ENCODE measurements at regions not wholly inside any gene's neighbourhood (a gene's known extent, or its start where the extent isn't known, plus 50 kb on each side); places are given as distances from the start of the nearest gene placed in this dataset.
"Not testable (repeated sequence)": the region's sequence is repeated elsewhere in the genome, so short reads cannot be mapped to it uniquely, and the experiment has no call there.

GRCh38 chr12:75820848-75821578, 210.6 kb downstream of the PHLDA1 start:
- ATAC-seq (peak; percentile 84), DNase-seq (ENCODE audit: missing footprints) (peak; percentile 56)
- intact Hi-C loops (cut with DNase I): no loop called here

DNA sequence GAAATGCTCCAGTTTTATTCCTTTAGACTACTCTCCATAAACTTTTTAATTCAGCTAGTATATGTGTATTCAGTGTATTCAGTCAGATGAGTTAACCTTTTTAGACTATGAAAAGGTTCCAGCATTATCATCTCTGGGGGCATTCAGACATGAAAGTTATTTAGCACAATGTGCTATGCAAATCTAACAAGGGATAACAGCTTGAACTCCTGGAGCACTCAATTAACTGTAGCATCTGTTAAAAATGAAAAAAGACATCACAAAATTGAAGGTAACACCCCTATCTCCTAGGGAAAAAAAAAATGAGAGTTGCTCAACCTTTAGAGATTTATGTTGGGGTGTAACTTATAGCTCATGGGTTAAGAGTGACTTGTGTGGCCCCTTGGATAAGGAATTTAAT, 211.5 kb downstream of the PHLDA1 start:
- ATAC-seq (no peak), DNase-seq (ENCODE audit: missing footprints) (no peak)
- intact Hi-C loops (cut with DNase I): no loop called here

GRCh38 chr12:75819512-75819911, 212.1 kb downstream of the PHLDA1 start:
- ATAC-seq (no peak), DNase-seq (ENCODE audit: missing footprints) (no peak)
- intact Hi-C loops (cut with DNase I): loop anchor here (5.0 kb wide), 1 partner anchor 213 kb away; the partner anchor contains the start of gene PHLDA1

GRCh38 chr12:75818863-75819262, 212.7 kb downstream of the PHLDA1 start:
- ATAC-seq (no peak), DNase-seq (ENCODE audit: missing footprints) (no peak)
- intact Hi-C loops (cut with DNase I): loop anchor here (5.0 kb wide), 1 partner anchor 213 kb away; the partner anchor contains the start of gene PHLDA1

DNA sequence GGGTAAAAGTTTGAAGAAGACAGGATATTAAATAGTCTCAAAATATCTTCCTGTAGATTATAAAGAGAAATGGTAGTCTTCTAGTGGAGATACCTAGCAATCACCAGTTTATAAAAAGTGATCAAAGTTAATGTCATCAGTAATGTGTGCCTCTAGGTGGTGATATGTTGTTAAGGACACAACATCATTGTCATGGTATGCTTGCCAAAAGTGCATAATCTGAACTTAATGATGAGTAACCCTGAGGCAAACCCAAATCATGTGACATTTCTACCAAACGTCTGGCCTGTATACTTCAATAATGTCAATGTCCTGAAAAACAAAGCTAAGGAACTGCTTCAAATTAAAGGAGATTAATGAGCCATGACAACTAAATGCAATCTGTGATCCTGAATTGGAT, 214.7 kb downstream of the PHLDA1 start:
- no peak for ATAC-seq
- no peak for DNase-seq (ENCODE audit: missing footprints)
- intact Hi-C loops (cut with DNase I): loop anchor here (5.0 kb wide), 1 partner anchor 215 kb away; the partner anchor contains the start of gene PHLDA1

DNA sequence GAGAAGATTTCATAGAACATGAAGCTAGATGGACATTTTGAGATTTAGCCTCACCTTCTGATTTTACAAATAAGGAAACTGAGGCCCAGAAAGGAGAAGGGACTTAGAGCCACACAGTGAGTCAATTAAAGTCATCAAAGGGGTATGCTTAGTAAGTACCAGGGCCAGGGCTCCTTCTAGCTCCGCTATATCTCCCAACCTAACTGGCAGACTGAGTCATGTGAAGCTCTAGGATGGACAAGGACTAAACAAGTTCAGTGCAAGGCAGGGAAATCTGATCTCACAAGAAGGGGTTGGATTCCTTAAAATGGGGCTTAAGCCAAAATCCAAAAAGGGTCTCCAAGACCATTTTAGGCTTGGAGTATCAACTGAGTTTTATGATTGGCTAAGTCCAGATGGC, 215.8 kb downstream of the PHLDA1 start:
- ATAC-seq: no peak
- no peak for DNase-seq (ENCODE audit: missing footprints)
- intact Hi-C loops (cut with DNase I): loop anchor here (5.0 kb wide), 1 partner anchor 217 kb away; the partner anchor contains the start of gene PHLDA1

GRCh38 chr12:75814851-75815754, 216.5 kb downstream of the PHLDA1 start:
- DNase-seq (ENCODE audit: missing footprints): no peak
- peak; percentile 86 for ATAC-seq
- intact Hi-C loops (cut with DNase I): loop anchor here (5.0 kb wide), 1 partner anchor 217 kb away; the partner anchor contains the start of gene PHLDA1

GRCh38 chr12:75813072-75813471, 218.5 kb downstream of the PHLDA1 start:
- intact Hi-C loops (cut with DNase I): no loop called here
- DNase-seq (ENCODE audit: missing footprints) (no peak), ATAC-seq (no peak)

GRCh38 chr12:75812271-75813018, 219.1 kb downstream of the PHLDA1 start:
- ATAC-seq: no peak
- intact Hi-C loops (cut with DNase I): no loop called here
- no peak for DNase-seq (ENCODE audit: missing footprints)

DNA sequence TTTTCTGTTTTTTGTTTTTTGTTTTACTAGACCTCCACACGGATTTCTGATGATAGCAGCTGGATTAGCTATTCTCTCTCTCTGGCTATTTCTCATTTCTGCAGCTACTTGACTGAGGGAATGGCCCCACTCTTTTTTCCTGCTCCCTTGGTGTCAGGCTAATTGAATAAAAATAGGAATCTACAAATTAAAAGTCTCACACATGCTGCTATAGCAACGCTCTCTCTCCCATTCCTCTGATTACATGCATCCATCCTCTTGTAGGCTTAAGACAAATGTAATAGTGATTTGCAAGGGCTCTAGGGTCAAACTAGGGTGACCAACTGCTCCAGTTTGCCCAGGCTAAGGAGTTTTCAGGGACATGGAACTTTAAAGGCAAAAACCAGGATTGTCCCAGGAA, 221.8 kb downstream of the PHLDA1 start:
- DNase-seq (ENCODE audit: missing footprints) (no peak), ATAC-seq (no peak)
- intact Hi-C loops (cut with DNase I): no loop called here

GRCh38 chr12:75807494-75807893, 224.1 kb downstream of the PHLDA1 start:
- ATAC-seq (no peak), DNase-seq (ENCODE audit: missing footprints) (no peak)
- intact Hi-C loops (cut with DNase I): no loop called here

DNA sequence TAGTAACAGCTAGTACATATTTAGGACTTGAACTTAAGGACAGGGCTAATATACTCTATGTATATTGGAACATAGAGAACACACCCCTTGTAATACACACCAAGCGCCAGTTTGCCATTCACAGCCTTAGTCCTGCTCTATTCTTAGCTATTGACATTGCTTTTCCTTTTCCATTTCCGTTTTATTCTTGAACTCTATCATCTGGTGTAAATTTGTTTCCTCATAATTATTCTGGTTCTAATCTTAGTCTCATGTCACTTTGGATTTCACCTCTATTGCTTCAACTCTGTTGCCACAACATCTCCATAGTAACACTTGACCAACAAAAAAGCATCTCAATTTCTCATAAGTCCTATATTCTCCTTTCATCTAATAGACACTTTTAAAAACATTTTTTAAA, 225.7 kb downstream of the PHLDA1 start:
- DNase-seq (ENCODE audit: missing footprints) (no peak), ATAC-seq (no peak)
- intact Hi-C loops (cut with DNase I): no loop called here

DNA sequence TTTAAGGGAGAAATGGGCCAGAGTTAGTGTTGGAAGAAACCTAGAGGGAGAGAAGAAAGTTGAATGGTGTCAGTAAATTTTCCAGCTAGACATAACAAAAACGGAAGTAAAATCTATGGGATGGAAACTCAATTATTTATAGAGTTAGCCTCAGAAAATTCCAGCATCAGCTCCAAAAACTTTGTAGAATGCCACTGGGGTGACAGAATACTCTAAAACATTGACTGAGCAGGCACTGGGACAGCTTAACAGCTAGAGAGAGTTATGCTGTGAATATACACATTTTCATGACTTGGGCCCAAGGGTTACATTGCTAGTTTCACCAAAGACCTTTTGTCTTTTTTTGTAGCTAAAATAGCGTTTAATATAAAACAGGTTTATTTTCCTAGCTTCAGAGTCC, 226.3 kb downstream of the PHLDA1 start:
- no peak for ATAC-seq
- intact Hi-C loops (cut with DNase I): no loop called here
- DNase-seq (ENCODE audit: missing footprints): no peak

DNA sequence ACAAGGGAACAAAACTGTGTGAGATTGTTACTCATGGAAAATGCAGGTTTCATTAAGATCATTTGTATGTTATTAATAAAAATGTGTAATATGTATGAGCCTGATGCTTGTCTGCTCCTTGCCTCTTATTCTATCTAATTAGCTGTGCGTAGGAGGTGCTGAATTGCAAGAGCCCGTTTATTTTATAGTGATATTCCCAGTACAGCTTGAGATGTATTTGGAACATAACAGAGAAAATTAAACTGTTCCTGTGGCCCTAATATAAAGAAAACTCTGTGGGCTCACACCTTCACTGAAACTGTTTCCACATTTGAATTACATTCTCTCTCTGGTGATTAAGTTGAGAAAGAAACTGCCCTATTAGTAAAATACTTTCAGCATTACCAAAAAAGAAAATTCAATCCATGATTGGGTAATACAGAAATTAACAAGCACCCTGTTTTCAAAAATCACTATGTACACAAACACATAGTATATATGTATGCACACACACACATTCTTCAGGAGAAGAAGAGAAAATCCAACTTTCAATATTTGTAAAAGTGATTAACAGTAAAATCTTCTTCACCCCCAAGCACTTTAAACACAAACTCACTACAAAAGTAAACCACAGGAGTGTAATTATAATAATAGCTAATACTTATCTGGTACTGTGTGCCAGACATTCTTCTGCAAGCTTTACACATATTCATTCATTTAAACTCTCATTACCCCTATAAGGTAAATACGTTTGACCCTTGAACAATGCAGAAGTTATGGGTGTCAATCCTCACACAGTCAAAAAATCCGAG, 233.2 kb downstream of the PHLDA1 start:
- intact Hi-C loops (cut with DNase I): no loop called here
- DNase-seq (ENCODE audit: missing footprints) (no peak), ATAC-seq (no peak)

DNA sequence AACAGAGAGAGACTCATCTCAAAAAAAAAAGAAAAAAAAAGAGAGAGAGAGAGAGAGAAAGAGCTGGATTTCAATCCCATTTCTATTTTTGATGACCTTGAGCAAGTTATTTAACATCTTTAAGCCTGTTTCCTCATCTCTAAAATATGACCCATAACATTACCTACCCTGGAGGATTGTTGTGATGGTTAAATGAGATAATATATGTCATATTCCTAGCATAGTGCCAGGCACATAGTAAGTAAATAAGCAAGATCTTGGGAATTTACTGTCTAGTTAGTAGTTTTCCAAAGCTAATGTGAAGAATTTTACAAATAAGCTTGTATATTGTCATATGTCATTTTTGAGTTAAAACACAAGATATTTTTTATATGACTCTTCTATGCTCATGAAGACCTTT, 236.5 kb downstream of the PHLDA1 start:
- no peak for ATAC-seq

GRCh38 chr12:75792687-75793086, 238.9 kb downstream of the PHLDA1 start:
- DNase-seq (ENCODE audit: missing footprints): no peak
- intact Hi-C loops (cut with DNase I): no loop called here
- ATAC-seq: no peak

More for the DNA sequence above, 236.5 kb downstream of the PHLDA1 start:
- intact Hi-C loops (cut with DNase I): no loop called here
- no peak for DNase-seq (ENCODE audit: missing footprints)

DNA sequence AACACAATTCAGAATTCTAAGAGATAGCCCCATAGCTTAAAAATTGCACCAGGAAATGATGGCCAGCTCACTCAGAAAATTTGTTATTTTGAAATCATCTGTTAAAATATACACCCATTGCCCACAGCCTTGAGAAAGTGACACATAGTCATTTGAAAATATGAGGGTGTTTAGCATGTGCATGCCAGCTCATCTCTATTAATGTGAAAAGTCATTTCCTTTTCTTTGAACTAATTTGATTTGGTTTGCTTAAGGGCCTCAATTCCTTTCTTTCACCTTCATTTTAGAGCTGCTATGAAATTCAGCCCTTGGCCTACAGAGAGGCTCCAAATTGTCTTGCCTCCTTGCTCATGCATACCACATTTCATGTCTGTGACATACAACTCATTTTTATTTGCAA, 241.4 kb downstream of the PHLDA1 start:
- intact Hi-C loops (cut with DNase I): no loop called here
- ATAC-seq (no peak), DNase-seq (ENCODE audit: missing footprints) (no peak)

DNA sequence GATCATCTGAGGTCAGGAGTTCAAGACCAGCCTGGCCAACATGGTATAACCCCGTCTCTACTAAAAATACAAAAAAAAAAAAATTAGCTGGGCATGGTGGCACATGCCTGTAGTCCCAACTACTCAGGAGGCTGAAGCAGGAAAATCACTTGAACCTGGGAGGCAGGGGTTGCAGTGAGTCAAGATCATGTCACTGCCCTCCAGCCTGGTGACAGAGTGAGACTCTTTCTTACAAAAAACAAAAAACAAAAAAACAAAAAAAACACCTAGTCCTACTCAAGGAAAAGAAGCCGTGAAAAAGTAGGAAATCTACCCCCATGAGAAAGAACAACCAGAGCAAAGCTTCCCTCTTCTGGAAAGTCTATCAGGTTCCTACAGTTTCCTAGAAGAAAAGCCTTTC, 244.4 kb downstream of the PHLDA1 start:
- ATAC-seq; DNase-seq (ENCODE audit: missing footprints); intact Hi-C loops (cut with DNase I): not testable (repeated sequence)

Data from Right ventricle myocardium inferior (tissue), 1 donor.